DMS79 (cell line): ENCODE measurements at regions not wholly inside any gene's neighbourhood (a gene's known extent, or its start where the extent isn't known, plus 50 kb on each side); places are given as distances from the start of the nearest gene placed in this dataset.

ENCODE experiments used
- DNase-seq: peaks from one replicate; lab custom pipeline; 2025; lab: John Stamatoyannopoulos, UW

DNA sequence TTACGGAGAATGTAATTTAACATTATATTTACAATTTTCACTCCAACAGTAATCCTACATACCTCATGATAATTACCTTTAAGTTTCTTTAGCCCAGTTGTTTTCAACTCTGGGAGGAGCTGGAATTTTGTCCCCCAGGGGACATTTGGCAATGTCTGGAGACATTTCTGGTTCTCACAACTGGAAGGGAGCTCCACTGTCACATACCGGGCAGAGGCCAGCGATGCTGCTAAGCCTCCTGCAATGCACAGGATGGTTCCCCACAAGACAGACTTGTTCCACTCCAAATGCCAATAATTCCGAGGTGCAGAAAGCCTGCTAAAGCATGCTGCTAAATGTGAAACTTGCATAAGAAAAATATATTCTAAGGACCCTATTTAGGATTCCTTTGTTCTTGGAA, 251.1 kb upstream of the IRX5 start:
- DNase-seq: no peak

DNA sequence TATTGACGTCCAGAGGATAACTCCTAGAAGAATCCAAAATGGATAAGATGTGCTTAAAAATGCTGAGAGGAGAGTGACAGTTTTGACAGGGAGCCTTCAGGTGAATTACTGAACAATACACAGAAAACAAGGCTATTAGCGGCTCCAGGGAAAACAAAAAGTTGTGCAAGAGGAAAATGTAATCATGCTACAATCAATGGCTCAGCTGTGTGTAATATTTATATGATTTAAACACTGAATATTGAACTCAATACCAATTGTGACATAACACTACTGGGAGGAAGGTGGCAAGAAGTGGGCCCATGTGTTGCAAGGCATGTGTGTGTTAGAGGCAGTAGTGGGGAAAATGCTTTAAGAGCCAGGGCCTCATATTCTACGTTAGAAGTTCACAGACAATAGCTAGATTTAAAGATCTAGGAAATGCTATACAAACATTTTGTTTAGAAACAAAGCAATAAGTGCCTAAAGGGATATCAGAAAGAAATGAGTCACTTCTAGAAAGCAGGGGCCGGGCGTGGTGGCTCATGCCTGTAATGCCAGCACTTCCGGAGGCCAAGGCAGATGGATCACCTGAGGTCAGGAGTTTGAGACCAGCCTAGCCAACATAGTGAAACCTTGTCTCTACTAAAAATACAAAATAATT, 253.2 kb upstream of the IRX5 start:
- DNase-seq: no peak

DNA sequence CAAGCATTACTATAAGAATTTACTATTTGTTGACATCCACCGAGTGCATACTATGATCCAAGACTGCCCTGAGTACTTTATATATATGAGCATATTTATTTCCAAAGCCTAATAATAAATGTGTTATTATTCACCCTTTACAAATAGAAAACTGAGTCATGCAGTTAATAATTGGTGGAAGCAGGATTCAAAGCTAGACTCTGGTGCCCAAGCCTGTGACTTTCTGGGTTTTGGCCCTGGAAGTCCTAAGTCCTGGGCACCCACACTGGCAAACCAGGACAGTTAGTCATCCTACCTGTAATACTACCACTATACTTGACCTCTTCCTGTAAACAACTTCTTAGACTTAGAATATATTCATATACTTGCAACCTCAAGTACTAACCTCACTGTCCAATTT, 257.4 kb upstream of the IRX5 start:
- no peak for DNase-seq

DNA sequence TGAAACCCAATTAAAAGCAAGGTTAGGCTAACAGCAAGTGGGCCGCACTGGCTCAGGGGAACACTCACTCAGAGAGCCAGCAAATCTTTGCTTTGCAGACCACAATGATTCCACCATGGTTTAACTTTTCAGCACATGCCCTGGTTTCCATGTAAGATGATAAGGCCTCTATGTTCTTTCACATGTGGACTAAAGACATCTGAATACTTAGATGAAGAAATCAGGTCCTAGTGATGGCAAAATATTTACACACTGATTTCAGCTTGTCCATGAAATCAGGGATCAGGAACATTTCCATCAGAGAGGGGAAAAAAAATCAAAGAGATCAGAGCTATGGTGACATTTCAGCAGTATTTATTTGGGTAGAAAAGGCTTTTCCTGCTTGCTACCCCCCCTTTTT, 258.2 kb upstream of the IRX5 start:
- DNase-seq: no peak

DNA sequence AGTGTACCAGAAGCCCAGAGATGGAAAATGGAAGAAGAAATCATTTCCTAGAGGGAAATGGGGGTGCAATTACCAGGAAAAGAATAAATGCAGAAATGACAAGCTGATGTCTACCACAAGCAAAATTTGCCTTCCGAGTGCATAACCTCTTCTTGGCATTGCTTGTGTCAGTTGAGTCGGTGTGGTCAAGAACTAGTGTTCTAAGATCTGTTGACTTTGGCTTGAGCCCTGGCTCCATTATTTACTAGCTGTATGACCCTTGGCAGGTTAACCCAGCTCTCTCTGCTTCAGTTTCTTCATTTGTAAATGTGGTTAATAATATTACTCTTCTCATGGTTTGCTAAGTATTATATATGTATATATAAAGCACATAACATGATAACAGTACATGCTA, 273.0 kb upstream of the IRX5 start:
- DNase-seq: no peak

DNA sequence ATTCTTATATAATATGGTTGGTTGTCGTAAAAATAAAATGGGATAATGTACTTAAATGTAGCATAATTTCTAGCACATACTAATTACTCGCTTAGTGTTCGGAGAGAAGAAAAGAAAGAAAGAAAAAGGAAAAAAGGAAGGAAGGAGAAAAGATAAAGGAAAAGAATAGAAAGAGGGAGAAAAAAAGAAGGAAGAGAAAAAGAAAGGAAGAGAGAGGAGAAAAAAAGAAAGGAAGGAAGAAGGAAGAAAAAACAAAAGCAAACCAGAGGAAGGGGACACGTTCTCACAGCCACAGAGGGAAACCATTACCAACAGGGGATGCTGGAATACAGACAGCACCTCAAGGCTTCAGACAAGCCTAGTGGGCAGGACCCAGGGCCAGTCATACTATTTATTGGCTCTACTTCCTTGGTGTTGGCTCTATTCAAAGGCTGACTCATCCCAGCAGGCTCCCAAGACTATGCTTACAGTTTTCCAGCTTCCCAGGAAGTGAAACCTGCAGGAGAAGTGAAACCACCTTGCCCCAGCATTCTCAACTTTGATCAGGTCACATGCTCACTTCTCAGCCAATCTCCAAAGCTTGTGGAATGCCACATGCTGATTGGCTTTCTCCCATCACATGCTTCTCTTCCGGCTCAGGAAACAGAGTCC, 273.5 kb upstream of the IRX5 start:
- DNase-seq: no peak

DNA sequence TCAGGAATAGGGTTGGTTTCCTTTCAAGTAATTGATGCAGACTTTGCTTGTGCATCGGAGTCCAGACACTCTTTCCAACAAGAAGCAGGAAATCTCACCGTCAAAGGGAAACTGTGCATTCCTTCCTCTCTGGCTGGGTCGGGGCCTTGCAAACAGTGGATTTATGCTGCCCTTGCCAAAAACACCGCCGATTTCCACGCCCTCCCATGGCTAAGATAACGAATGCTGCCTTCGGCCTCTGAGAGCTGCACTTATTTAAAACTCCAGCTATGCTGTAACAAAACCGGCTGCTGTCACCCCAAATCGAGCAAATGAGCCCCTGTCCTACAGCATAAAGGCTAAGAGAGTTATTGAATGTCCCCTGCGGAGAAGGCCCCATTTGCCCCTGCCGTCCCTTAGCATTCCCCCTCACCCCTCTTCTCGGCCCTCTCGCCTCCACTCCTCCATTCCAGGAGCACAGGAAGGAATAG, 275.5 kb upstream of the IRX5 start:
- DNase-seq: peak; percentile 27

DNA sequence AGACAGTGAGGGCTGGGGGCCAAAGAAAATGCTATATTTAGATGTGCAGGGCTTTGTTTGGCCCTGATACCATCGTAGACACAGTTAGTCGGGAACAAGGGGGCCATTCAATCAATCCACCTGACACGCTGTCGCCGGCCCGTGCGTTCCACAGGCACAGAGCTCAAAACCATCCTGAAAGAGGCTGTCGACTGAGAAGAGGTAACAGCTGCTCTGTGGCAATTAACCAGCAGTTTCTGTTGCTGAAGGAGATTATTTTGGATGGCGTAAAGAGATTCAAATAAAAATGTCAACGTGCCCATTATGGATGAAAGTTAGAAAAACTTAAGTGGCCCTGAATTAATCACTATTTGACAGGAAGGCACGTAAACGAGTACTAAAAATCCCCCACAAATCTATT, 276.2 kb upstream of the IRX5 start:
- DNase-seq: peak; percentile 67

DNA sequence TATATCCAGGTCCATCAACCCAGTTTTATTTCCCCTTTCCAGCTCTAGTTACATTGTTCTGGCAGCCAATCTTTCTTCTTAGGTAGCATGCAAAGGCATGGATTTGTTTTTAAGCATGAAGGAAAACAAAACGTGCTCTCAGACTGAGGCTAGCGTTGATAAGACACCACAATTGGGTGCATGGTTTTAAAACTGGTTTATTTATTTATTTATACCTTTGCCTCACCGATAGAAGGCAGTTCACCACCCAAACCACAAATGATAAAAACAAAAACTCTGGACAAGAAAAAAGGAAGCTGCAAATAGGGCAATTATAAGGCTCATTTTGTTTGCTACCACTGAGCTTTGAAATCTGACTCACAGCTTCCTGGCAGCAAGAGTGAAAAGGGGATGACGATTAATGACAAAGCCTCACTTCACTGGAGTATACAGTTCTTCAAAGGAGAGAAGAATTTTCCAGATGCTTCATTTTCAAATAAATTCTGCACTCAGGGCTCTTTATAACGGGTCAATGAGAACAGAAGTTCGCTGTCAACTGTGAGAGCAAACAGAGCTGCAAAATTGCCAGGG, 278.4 kb upstream of the IRX5 start:
- peak; percentile 9 for DNase-seq

DNA sequence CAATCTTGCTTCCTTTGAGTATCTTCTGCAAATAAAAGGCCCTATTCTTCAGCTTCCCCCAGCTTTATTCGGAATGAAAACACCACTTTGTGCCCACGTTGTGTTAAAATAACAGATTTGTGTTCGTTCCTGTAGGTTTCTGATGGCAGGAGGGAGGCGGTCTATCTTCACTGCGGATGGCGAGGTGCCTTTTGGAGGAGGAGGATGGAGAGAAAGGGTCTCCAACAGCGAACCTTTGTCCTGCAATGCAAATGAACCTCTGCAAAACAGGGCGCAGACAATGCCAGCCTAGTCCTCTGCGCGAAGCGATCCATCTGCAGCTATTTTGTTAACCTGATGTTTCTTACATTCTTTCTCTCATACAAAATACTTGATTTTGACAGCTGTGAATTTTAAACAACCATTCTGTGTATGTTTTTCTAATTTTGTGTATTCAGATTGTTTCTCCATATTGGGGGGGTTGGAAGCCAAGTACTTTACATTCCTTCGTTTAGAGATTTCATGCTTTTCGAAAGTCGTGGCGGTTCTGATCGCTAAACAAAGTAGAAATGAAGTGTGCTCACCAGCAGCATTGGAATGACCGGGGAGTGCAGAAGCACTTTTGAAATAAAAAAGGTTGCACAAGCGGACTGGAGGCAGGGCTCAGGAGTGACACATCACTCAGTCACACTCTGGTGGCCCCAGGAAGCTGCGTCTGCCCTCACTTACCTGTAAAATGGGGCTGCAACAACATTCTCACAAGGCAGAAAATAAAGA, 279.0 kb upstream of the IRX5 start:
- no peak for DNase-seq

DNA sequence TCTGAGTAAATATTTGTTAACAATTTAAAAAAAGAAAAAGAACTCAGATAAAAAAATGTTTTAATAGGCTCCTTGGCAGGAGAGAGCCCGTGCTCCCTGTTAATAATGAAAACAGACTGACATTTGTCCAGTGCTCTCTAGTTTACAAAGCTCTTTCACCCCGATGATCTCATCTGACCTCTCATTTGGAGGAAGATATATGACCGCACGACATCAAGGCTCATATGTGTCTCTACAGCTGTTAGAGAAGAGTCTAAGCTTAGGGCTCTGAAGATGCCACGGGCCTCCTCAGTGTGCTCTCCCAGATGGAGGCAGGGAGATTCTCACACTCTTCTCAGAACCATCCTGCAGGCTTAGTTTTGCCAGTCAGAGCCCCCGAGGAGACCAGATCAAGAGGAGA, 280.8 kb upstream of the IRX5 start:
- DNase-seq: no peak

DNA sequence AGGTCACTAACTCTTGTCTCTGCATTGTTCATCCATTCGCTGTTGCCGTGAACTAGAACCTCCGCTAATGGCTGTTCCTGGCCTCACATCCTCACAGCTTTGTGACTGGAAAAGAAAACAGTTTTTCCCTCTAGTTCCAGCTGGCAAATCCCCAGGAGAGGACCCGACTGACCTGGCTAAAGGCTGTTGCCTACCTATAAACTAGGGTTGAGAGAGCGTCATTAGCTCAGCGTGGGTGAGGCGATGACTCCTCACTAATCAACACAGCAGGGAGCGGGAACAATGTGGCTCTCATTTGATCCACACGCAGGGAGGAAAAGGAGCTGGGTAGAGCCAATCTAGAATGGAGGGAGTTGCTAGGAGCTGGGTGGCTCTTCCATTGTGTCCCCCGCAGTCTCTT, 282.1 kb upstream of the IRX5 start:
- no peak for DNase-seq

DNA sequence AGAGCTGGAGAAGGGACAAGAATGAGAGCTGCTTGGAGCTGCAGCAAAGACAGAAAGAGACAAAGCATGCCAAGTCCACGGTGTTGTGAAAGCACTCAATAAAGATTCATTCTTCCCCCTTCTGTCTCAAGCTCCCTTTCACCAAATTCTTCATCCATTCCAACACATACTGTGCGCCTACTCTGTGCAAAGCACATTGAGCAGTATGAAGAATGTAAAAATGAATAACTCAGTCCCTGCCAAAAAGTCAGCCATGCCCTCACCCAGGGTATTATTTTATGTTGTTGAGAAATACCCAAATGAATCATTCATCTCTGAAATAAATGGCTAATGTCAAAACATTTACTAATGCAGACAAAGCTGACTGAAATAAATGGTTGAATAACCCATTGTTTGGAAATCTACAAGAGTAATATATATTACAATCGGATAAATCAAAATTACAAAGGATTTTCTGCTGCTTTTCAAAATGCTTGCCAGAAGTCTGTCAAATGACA, 282.9 kb upstream of the IRX5 start:
- DNase-seq: no peak

DNA sequence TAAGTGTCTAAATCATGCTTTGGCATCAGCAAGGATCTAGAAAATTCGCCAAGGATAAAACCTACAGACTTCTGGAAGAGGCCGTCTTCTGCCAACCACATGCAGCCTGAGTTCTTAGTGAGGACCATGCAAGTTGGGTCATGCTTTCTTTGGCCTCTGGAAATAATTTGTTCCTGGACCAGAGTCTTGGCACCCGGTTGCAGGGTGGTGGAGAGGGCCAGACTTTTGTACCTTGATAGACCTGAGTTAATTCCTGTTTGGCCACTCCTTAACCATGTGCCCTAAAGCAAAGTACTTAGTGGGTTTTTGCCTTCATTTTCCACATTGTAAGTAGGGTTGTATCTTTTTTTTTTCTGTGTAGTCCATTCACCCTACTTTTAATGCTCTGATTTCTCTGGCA, 283.4 kb upstream of the IRX5 start:
- no peak for DNase-seq

DNA sequence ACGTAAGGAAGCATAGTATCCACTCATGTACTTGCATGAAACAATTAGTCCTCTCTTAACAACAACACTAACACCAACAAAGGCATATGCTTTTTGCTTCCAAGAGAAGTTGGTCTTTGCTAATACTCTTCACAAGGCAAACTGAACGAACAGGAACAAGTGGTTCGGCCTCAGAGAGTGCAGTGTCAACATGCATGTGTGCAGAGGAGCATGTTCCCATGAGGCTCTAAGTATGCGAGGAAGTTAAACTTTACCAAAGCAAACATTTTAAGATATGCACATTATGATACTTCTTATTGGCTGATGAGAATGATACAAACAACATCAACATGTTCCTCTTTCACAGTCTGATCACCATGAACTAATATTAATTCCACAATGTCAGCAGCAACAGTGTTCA, 285.3 kb upstream of the IRX5 start:
- no peak for DNase-seq

DNA sequence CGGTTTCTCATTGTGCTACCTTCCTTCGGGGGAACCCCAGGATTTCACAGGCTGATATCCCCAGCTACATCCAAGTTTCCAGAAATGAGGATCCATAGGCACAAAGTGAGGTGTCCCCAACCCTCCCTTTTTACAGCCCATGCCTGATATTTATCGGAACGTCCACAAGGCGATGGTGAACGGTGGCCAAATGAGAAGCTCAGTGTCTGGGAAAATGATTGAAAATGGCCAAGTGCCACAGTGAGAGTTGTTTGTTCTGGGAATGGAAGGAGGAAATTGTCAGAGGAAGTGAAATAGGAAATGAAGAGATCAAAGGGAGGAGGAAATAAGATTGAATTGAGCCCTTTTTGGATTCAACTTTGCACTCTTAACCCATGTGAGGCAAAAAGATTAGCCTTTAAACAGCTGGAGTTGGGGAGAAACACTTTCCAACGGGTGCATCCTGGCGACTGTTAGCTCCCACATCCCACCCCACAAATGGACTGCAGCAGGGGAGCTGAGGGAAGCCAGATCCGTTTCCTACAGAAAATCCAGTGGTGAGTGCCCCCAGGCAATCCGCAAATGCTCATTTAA, 294.4 kb upstream of the IRX5 start:
- DNase-seq: no peak

DNA sequence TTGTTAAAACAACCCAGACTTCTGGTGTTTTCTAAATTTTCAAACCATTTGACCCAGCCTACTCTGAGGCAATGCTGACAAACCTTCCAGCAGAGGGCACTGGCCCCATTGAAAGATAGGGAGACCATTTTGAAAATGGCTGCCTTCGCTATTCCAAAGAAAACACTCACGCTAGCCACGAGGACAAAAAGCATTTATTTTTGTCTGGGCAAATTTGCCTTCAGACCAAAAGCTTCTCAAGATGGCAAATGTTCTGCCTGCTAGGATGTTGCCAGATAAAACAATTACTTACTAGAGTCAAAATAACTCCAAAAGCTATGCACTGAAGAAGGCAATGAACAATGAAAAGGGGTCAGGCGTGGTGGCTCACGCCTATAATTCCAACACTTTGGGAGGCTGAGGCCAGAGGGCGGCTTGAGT, 296.7 kb upstream of the IRX5 start:
- no peak for DNase-seq

DNA sequence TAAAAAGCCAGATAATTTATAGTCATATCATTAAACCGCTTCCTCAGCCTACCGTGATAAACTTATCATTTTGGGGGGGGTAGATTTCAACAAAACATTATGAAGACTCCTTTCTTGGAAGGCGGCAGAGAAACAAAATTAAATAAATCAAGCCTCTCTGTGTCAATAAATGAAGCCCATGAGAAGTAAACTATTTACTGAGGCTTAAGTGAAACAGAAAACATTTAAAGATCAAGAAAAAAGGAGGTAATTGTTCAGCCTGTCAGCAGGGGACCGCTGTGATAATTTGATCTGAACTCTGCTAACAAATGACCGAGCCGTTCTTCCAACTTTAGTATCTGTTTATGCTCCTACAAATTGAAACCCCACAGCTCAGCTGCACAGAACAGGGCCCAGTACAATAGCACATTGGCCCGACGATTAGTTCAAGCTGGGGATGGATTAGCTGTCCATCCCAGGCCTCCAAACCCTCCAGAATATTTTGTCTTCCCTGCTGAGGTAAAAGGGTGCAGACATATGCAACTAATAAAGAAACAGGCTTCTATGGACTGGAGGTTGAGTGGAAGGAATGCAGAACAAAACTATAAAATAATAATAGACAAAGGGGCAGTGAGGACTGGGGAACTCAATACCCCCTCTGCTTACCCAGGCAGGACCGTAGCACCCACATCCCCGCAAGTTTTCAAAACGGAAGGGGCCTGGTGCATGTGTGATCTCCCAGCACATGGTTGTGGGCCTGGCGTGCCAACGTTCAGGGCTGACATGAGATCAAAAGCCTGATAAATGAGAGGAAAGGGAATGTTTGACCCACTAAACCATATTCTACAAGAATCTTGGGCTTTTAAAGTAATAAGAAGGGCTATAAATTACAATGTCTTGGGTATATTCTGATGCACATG, 298.1 kb upstream of the IRX5 start:
- no peak for DNase-seq

DNA sequence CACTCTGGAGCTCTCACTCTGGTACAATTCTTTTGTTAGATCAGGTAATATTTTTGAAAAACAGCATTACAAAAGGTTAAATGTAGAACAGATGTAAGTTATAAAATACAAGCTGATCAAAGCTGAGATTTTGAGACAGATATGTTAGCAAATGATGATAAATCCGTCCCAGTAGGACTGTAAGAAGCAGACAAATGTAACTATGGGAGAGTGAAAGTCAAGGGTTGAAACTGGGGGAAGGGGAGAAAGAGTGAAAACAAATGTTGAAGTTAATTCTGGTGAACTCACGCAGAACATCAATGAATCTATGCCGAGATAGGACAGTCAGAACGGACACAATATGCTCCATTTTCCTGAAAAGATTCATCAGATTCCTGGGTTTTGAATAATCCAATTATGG, 298.9 kb upstream of the IRX5 start:
- no peak for DNase-seq

DNA sequence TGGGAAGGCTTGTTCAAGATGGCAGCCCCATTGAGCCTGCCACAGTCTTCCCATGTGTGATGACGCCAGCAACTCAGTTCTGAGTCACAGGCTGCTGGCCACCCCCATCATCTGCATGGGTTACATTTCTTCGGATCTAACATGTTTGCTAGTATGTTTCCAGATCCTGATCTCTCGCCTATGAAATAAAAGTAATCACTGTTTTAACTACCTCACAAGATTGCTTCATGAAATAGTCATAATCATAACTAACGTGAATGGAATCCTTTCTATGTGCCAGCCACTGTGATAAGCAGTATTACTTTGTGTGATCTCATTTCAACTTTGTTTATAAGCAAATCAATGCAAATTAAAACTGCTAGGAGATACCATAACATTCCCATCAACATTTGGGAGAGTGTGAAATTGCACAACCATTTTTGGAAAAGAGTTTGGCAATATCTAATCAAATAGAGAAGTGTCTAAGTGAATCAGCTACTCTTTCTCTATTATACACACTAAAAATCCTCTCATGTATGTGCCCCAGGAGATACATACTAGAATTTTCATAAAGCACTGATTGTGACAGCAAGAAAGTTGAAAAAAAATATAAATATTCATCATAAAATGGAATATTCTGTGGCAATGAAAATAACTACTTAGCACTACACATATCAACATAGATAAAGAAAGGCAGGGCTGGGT, 300.2 kb upstream of the IRX5 start:
- no peak for DNase-seq
